ENCODE measurements at regions not wholly inside any gene's neighbourhood (a gene's known extent, or its start where the extent isn't known, plus 50 kb on each side); places are given as distances from the start of the nearest gene placed in this dataset.

GRCh38 chr15:93278006-93278405, 189.0 kb upstream of the RGMA start (continued):
- TF ChIP-seq CHD2 (IDR thresholded peaks at IDR 0.05; ENCODE audit: low read length, partially characterized antibody) (no peak), POLR2AphosphoS5 (IDR thresholded peaks at IDR 0.05; ENCODE audit: low read depth, low read length) (no peak), GABPA (IDR thresholded peaks at IDR 0.05; ENCODE audit: low read depth) (no peak)
- TF ChIP-seq, protein P1, sequence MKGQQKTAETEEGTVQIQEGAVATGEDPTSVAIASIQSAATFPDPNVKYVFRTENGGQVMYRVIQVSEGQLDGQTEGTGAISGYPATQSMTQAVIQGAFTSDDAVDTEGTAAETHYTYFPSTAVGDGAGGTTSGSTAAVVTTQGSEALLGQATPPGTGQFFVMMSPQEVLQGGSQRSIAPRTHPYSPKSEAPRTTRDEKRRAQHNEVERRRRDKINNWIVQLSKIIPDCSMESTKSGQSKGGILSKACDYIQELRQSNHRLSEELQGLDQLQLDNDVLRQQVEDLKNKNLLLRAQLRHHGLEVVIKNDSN (IDR thresholded peaks at IDR 0.05; ENCODE audit: borderline replicate concordance, low read depth), result no peak

DNA sequence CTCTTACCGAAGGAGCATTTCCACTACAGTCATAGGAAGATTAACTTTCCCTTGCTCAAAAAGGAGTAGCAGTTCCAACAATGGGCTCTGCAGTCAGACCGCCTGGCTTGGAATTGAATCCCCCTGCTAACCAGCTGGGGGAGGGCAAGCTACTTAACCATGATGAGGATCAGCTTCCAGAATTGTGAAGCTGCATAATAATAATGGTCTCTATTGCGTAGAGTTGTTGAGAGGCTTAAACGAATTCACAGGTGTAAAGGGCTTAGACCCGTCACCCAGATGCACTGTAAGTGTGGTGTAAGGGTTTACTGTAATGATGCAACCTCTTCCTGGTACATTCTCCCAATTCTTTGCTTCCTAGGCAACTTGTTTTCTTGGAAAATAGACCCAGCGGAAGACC, 185.2 kb upstream of the RGMA start:
- Histone ChIP-seq H3K4me2 (no peak overlapping the region), H4K20me1 (ENCODE audit: insufficient read depth) (no peaks in the 10 kb centered on the region), H3F3A (replicated peaks; ENCODE audit: insufficient read depth) (no peaks in the 10 kb centered on the region), H3K4me3 (ENCODE audit: low read depth in 2 of 2, low read length in 1 of 2) (no peak overlapping the region), H3K9me3 (no peaks in the 10 kb centered on the region), H2AFZ (ENCODE audit: low read depth) (no peak overlapping the region), H3K79me2 (ENCODE audit: insufficient read depth) (no peaks in the 10 kb centered on the region), H3K9ac (no peak overlapping the region), H3K27me3 (ENCODE audit: insufficient read depth) (no peaks in the 10 kb centered on the region), H3K36me3 (replicated peaks in 1 of 2; ENCODE audit: control insufficient read depth in 1 of 2, insufficient read depth in 2 of 2, low read length in 1 of 2) (no peaks in the 10 kb centered on the region), H3K27ac (ENCODE audit: low read depth in 2 of 2, low read length in 1 of 2) (no peak overlapping the region), H3K9me2 (no peaks in the 10 kb centered on the region), H3K4me1 (ENCODE audit: control insufficient read depth in 1 of 2, insufficient read depth in 2 of 2, low read depth in 1 of 2, low read length in 1 of 2) (no peaks in the 10 kb centered on the region)
- POLR2A ChIA-PET, result no interaction called here
- 42% methylated on average over 6 of the region's 6 CpGs for WGBS (ENCODE audit: low lambda C conversion rate)
- no peak for TF ChIP-seq RCOR1 (IDR thresholded peaks at IDR 0.05; ENCODE audit: low read length)
- TF ChIP-seq FOXJ3 (CRISPR knock-in tag; IDR thresholded peaks at IDR 0.05), result no peak
- no peak for TF ChIP-seq TCF12 (IDR thresholded peaks at IDR 0.05)
- TF ChIP-seq, protein P2, sequence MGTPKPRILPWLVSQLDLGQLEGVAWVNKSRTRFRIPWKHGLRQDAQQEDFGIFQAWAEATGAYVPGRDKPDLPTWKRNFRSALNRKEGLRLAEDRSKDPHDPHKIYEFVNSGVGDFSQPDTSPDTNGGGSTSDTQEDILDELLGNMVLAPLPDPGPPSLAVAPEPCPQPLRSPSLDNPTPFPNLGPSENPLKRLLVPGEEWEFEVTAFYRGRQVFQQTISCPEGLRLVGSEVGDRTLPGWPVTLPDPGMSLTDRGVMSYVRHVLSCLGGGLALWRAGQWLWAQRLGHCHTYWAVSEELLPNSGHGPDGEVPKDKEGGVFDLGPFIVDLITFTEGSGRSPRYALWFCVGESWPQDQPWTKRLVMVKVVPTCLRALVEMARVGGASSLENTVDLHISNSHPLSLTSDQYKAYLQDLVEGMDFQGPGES (IDR thresholded peaks at IDR 0.05; ENCODE audit: low read depth, low read length), result no peak
- no peak for TF ChIP-seq PBX3 (IDR thresholded peaks at IDR 0.05)
- no peak for TF ChIP-seq NRF1 (IDR thresholded peaks at IDR 0.05; ENCODE audit: low read depth, low read length)
- no peak for TF ChIP-seq RAD21 (IDR thresholded peaks at IDR 0.05; ENCODE audit: low read length)
- TF ChIP-seq NFIC (IDR thresholded peaks at IDR 0.05; ENCODE audit: borderline replicate concordance), result no peak
- TF ChIP-seq TAF1 (IDR thresholded peaks at IDR 0.05; ENCODE audit: borderline replicate concordance, low read depth, low read length), result no peak
- TF ChIP-seq ELF1 (IDR thresholded peaks at IDR 0.05), result no peak
- TF ChIP-seq, protein P3, sequence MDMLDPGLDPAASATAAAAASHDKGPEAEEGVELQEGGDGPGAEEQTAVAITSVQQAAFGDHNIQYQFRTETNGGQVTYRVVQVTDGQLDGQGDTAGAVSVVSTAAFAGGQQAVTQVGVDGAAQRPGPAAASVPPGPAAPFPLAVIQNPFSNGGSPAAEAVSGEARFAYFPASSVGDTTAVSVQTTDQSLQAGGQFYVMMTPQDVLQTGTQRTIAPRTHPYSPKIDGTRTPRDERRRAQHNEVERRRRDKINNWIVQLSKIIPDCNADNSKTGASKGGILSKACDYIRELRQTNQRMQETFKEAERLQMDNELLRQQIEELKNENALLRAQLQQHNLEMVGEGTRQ (IDR thresholded peaks at IDR 0.05; ENCODE audit: borderline replicate concordance, low read depth, low read length), result no peak
- TF ChIP-seq, protein P4, sequence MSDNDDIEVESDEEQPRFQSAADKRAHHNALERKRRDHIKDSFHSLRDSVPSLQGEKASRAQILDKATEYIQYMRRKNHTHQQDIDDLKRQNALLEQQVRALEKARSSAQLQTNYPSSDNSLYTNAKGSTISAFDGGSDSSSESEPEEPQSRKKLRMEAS (IDR thresholded peaks at IDR 0.05; ENCODE audit: low read depth), result no peak
- TF ChIP-seq FOXM1 (IDR thresholded peaks at IDR 0.05; ENCODE audit: low read depth), result no peak
- TF ChIP-seq YY1 (IDR thresholded peaks at IDR 0.05; ENCODE audit: low read depth), result no peak
- TF ChIP-seq, protein P5, sequence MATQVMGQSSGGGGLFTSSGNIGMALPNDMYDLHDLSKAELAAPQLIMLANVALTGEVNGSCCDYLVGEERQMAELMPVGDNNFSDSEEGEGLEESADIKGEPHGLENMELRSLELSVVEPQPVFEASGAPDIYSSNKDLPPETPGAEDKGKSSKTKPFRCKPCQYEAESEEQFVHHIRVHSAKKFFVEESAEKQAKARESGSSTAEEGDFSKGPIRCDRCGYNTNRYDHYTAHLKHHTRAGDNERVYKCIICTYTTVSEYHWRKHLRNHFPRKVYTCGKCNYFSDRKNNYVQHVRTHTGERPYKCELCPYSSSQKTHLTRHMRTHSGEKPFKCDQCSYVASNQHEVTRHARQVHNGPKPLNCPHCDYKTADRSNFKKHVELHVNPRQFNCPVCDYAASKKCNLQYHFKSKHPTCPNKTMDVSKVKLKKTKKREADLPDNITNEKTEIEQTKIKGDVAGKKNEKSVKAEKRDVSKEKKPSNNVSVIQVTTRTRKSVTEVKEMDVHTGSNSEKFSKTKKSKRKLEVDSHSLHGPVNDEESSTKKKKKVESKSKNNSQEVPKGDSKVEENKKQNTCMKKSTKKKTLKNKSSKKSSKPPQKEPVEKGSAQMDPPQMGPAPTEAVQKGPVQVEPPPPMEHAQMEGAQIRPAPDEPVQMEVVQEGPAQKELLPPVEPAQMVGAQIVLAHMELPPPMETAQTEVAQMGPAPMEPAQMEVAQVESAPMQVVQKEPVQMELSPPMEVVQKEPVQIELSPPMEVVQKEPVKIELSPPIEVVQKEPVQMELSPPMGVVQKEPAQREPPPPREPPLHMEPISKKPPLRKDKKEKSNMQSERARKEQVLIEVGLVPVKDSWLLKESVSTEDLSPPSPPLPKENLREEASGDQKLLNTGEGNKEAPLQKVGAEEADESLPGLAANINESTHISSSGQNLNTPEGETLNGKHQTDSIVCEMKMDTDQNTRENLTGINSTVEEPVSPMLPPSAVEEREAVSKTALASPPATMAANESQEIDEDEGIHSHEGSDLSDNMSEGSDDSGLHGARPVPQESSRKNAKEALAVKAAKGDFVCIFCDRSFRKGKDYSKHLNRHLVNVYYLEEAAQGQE (IDR thresholded peaks at IDR 0.05; ENCODE audit: low read depth, low read length), result no peak
- TF ChIP-seq CHD2 (IDR thresholded peaks at IDR 0.05; ENCODE audit: low read length, partially characterized antibody), result no peak
- no peak for TF ChIP-seq POLR2AphosphoS5 (IDR thresholded peaks at IDR 0.05; ENCODE audit: low read depth, low read length)
- CTCF ChIA-PET, result no interaction called here
- DNase-seq, result no peak

Data from SK-N-SH (cell line).